MCF 10A (cell line): ENCODE measurements at regions not wholly inside any gene's neighbourhood (a gene's known extent, or its start where the extent isn't known, plus 50 kb on each side); places are given as distances from the start of the nearest gene placed in this dataset.

Experiments
- BruUV-seq: library from RNA; stranded (reverse); fragments of 400-500 nt; replicated peaks from 2 replicates; lab custom pipeline; 2021; lab: Mats Ljungman, UMichigan
- CTCF ChIA-PET: fragments of 300-600 bp; sonication (Branson Sonifier 250); formaldehyde crosslinking; extraction: SDS; loops from one replicate; lab custom pipeline; 2021; ENCODE audit warnings: antibody characterized with exemption, inconsistent platforms; lab: Yijun Ruan, JAX
- POLR2A ChIA-PET: fragments of 300-600, 350-650 bp; sonication (Branson Sonifier 250); formaldehyde crosslinking; extraction: SDS; loops from one replicate; lab custom pipeline; 2020; ENCODE audit warnings: antibody characterized with exemption, inconsistent platforms; lab: Yijun Ruan, JAX
- DNase-seq: peaks from one replicate; pipeline ENCODE4 v3.0.0-alpha.2; 2018; ENCODE audit not compliant: unreplicated experiment
- H3K27ac Mint-ChIP-seq: one replicate; pipeline ENCODE4 v1.8.0; 2022; ENCODE audit warnings: mild to moderate bottlenecking, low read depth, mixed read lengths; ENCODE audit not compliant: unreplicated experiment
- H3K27me3 Mint-ChIP-seq: one replicate; pipeline ENCODE4 v1.8.0; 2022; ENCODE audit warnings: mixed read lengths; ENCODE audit not compliant: insufficient read depth, unreplicated experiment
- H3K36me3 Mint-ChIP-seq: one replicate; pipeline ENCODE4 v1.8.0; 2022; ENCODE audit warnings: mild to moderate bottlenecking, moderate library complexity, mixed read lengths; ENCODE audit not compliant: insufficient read depth, unreplicated experiment
- H3K4me1 Mint-ChIP-seq: one replicate; pipeline ENCODE4 v1.8.0; 2022; ENCODE audit warnings: mixed read lengths; ENCODE audit not compliant: insufficient read depth, unreplicated experiment
- H3K4me3 Mint-ChIP-seq: one replicate; pipeline ENCODE4 v1.8.0; 2022; ENCODE audit warnings: mild to moderate bottlenecking, moderate library complexity, mixed read lengths; ENCODE audit not compliant: unreplicated experiment
- H3K9me3 Mint-ChIP-seq: one replicate; pipeline ENCODE4 v1.8.0; 2022; ENCODE audit warnings: mixed read lengths; ENCODE audit not compliant: unreplicated experiment
- intact Hi-C: fragments of 100-400 bp; cut with micrococcal nuclease; formaldehyde crosslinking; loops from 2 replicates; pipeline ENCODE4 v1.14.1; 2022
- TF ChIP-seq, protein P1 (sequence below): fragments of 200-600 bp; IDR thresholded peaks from one replicate; pipeline ENCODE4 v1.8.0; 2022; ENCODE audit warnings: antibody characterized with exemption, mild to moderate bottlenecking; ENCODE audit not compliant: unreplicated experiment

DNA sequence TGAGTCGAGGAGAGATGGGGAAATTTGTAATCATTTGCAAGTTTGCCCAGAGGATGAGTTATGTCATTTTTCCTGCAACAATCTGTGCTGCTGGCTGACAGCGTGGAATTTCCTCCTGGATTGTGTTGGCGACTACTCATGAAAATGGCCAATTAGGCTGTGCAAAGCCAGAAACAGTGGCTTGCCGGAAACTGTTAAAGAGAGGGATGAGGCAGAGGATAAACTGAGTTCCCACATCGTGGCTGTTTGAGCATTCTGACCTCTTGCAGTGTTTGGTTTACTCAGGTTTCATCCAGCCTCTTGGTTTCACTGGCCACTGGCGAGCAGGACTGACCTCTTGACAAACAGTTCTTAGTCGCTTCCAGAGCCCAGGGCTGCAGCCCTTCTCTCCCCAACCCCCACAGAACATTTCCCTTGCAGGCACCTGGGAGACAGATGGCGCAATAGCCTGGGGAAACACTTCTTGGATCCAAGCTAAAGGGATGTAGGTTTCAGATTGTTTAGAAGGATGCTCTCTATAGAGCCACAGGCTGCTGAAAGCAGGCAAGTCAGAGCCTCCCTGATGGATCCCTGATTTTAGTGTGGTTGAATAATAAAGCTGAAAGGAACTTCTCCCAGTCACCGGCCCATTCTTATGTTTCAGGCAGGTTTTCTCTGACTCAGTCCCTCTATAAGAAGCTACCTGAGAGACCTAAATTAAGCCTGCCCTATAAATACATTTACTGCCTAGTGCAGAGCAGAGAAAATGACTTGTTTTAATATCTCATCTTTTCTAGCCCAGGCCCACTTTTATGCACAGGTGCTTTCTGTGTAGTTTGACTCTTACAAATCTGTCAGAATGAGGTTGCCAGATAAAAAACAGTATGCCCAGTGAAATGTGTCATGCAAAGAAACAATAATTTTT lies 92.8 kb upstream of the UBE2E1 start:
- H3K4me3 Mint-ChIP-seq = no peak overlapping the region
- no peak overlapping the region for H3K27ac Mint-ChIP-seq
- H3K36me3 Mint-ChIP-seq = no peaks in the 10 kb centered on the region
- H3K4me1 Mint-ChIP-seq = peaks cover 8% of the 10 kb centered on the region
- H3K9me3 Mint-ChIP-seq = no peaks in the 10 kb centered on the region
- CTCF ChIA-PET = interaction anchor here (0.6 kb wide), 1 partner anchor 95 kb away, joined by 3 read pairs; no protein-coding TSS in a partner anchor
- POLR2A ChIA-PET = interaction anchor here (0.5 kb wide), 1 partner anchor 203 kb away, joined by 3 read pairs; no protein-coding TSS in a partner anchor
- no peaks in the 10 kb centered on the region for H3K27me3 Mint-ChIP-seq
- intact Hi-C loops = no loop called here
- DNase-seq = peak; percentile 77
- TF ChIP-seq, protein P1, sequence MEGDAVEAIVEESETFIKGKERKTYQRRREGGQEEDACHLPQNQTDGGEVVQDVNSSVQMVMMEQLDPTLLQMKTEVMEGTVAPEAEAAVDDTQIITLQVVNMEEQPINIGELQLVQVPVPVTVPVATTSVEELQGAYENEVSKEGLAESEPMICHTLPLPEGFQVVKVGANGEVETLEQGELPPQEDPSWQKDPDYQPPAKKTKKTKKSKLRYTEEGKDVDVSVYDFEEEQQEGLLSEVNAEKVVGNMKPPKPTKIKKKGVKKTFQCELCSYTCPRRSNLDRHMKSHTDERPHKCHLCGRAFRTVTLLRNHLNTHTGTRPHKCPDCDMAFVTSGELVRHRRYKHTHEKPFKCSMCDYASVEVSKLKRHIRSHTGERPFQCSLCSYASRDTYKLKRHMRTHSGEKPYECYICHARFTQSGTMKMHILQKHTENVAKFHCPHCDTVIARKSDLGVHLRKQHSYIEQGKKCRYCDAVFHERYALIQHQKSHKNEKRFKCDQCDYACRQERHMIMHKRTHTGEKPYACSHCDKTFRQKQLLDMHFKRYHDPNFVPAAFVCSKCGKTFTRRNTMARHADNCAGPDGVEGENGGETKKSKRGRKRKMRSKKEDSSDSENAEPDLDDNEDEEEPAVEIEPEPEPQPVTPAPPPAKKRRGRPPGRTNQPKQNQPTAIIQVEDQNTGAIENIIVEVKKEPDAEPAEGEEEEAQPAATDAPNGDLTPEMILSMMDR = no peak
- BruUV-seq = no TSS peak

DNA sequence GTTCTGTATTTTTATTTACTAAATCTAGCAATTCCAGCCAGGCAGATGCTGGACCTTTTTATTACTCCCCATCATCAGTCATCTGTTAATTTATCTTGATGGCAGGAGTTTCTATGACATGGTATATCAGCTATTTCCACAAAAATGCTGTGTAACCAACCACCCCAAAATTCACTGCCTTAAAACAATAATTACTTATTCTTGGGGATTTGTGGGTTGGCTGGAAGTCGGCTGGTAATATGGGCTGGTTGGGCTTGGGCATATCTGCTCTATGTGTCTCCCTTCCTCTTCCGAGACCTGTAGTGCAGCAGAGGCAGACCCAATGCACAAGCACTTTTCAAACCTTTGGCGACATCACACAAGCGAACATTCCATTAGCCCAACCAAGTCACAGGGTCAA lies 92.1 kb upstream of the UBE2E1 start:
- H3K36me3 Mint-ChIP-seq = no peaks in the 10 kb centered on the region
- H3K27me3 Mint-ChIP-seq = no peaks in the 10 kb centered on the region
- DNase-seq = no peak
- H3K27ac Mint-ChIP-seq = no peak overlapping the region
- no TSS peak for BruUV-seq
- H3K4me1 Mint-ChIP-seq = peaks cover 8% of the 10 kb centered on the region
- ChIA-PET POLR2A (no interaction called here), CTCF (interaction anchor here (0.6 kb wide), 2 partner anchors 10 to 94 kb away, joined by 3 read pairs; no protein-coding TSS in a partner anchor)
- intact Hi-C loops = no loop called here
- H3K9me3 Mint-ChIP-seq = no peaks in the 10 kb centered on the region
- H3K4me3 Mint-ChIP-seq = no peak overlapping the region
- TF ChIP-seq, protein P1 = no peak

DNA sequence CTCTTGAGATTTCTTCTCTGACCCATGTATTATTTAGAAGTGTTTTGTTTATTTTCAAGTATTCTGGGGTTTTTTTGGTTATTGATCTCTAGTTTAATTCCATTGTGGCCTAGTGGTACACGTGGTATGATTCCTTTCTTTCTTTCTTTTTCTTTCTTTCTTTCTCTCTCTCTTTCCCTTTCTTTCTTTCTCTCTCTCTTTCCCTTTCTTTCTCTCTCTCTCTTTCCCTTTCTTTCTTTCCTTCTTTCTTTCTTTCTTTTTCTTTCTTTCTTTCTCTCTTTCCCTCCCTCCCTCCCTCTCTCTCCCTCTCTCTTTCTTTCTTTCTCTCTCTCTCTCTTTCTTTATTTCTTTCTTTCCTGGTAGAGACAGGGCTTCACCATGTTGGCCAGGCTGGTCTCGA lies 85.7 kb upstream of the UBE2E1 start:
- CTCF ChIA-PET = no interaction called here
- H3K36me3 Mint-ChIP-seq = no peaks in the 10 kb centered on the region
- no peak overlapping the region for H3K27ac Mint-ChIP-seq
- POLR2A ChIA-PET = interaction anchor here (0.9 to 2.1 kb wide), 2 partner anchors 14 to 20 kb away, joined by 3 to 8 read pairs; no protein-coding TSS in a partner anchor
- H3K27me3 Mint-ChIP-seq = no peaks in the 10 kb centered on the region
- no TSS peak for BruUV-seq
- no peaks in the 10 kb centered on the region for H3K9me3 Mint-ChIP-seq
- intact Hi-C loops = no loop called here
- TF ChIP-seq, protein P1 = no peak
- H3K4me3 Mint-ChIP-seq = no peak overlapping the region
- peaks cover 9% of the 10 kb centered on the region for H3K4me1 Mint-ChIP-seq
- DNase-seq = no peak

DNA sequence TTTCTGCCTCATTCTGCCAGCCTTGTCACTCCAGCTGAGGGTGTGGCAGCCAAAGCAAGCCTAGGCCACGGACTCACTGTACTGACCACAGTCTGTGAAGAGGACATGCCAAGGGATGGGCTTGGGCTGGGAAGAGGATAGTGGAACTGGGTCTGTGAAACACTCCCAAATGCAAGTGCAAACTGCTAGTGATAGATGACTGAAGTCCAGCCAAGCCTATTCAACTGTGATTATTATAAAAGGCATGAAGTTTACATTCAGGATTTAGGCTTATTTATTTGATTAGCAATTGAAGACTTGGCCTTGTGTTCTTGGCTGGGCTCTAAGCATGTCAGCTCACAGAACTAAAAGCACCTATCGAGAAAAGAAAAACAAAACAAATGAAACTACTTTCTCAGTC lies 84.9 kb upstream of the UBE2E1 start:
- no peak for DNase-seq
- ChIA-PET POLR2A (interaction anchor here (0.9 to 2.1 kb wide), 2 partner anchors 15 to 19 kb away, joined by 3 to 8 read pairs; no protein-coding TSS in a partner anchor), CTCF (interaction anchor here (0.5 to 0.6 kb wide), 2 partner anchors 15 to 1494 kb away, joined by 3 to 5 read pairs; no protein-coding TSS in a partner anchor)
- no TSS peak for BruUV-seq
- Mint-ChIP-seq H3K4me1 (peaks cover 9% of the 10 kb centered on the region), H3K27ac (peak overlapping the region; percentile 23), H3K4me3 (no peak overlapping the region), H3K27me3 (no peaks in the 10 kb centered on the region), H3K9me3 (no peaks in the 10 kb centered on the region), H3K36me3 (no peaks in the 10 kb centered on the region)
- TF ChIP-seq, protein P1 = no peak
- intact Hi-C loops = no loop called here
